GM18868 (cell line): ENCODE measurements at regions not wholly inside any gene's neighbourhood (a gene's known extent, or its start where the extent isn't known, plus 50 kb on each side); places are given as distances from the start of the nearest gene placed in this dataset.
"Not testable (repeated sequence)": the region's sequence is repeated elsewhere in the genome, so short reads cannot be mapped to it uniquely, and the experiment has no call there.

Experiments used
- ATAC-seq: cut with Tn5 transposase; IDR thresholded peaks from one replicate; pipeline ENCODE4 v1.9.1; 2021; ENCODE audit warnings: mild to moderate bottlenecking, moderate library complexity; ENCODE audit not compliant: unreplicated experiment

DNA sequence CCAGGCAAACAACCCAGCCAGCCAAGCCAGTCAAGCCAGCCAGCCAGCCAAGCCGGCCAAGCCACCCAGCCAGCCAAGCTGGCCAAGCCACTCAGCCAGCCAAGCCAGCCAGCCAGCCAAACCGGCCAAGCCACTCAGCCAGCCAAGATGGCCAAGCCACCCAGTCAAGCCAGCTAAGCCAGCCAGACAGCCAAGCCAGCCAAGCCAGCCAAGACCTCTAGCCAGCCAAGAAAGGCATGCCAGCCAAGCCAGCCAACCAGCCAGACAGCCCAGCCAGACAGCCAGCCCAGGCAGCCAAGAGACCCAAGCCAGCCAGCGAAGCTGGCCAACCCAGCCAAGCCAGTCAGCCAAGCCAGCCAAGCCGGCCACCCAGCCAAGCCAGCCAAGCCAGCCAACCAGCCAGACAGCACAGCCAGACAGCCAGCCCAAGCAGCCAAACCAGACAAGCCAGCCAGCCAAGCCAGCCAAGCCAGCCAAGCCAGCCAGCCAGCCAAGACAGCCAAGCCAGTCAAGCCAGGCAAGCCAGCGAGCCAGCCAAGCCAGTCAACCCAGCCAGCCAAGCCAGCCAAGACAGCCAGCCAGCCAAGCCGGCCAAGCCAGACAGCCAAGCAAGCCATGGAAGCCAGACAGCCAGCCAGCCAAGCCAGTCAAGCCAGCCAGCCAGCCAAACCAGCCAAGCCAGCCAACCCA is 1598.0 kb downstream of the RPIA start:
- not testable (repeated sequence) for ATAC-seq

DNA sequence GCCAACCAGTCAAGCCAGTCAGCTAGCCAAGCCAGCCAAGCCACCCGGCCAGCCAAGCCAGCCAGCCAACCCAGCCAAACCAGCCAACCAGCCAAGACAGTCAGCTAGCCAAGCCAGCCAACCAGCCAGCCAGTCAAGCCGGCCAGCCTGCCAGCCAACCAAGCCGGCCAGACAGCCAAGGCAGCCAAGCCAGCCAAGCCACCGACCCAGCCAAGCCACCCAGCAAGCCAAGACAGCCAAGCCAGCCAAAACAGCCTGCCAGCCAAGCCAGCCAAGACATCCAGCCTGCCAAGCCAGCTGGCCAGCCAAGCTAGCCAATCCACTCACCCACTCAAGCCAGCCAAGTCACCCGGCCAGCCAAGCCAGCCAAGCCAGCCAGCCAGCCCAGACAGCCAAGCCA is 1599.2 kb downstream of the RPIA start:
- ATAC-seq = not testable (repeated sequence)

DNA sequence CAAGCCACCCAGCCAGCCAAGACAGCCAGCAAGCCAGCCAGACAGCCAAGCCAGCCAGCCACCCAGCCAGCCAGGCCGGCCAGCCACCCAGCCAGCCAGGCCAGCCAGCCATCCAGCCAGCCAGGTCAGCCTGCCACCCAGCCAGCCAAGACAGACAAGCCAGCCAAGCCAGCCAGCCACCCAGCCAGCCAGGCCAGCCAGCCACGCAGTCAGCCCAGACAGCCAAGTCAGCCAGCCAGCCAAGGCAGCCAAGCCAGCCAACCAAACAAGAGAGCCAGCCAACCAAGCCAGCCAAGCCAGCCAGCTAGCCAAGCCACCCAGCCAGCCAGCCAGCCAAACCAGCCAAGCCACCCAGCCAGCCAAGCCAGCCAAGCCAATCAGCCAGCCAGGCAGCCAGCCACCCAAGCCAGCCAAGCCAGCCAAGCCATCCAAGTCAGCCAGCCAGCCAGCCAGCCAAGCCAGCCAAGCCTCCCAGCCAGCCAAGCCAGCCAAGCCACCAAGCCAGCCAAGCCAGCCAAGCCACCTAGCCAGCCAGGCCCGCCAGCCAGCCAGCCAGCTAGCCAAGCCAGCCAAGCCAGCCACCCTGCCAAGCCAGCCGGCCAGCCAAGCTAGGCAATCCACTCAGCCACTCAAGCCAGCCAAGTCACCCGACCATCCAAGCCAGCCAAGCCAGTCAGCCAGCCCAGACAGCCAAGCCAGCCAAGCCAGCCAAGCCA is 1599.9 kb downstream of the RPIA start:
- ATAC-seq = not testable (repeated sequence)

DNA sequence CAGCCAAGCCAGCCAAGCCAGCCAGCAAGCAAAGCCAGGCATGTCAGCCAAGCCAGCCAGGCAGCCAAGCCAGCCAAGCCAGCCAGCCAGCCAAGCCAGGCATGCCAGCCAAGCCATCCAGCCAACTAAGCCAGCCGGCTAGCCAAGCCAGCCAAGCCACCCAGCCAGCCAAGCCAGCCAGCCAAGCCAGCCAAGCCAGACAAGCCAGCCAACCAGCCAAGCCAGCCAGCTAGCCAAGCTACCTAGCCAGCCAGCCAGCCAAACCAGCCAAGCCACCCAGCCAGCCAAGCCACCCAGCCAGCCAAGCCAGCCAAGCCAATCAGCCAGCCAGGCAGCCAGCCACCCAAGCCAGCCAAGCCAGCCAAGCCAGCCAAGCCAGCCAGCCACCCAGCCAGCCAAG is 1600.5 kb downstream of the RPIA start:
- ATAC-seq = not testable (repeated sequence)

DNA sequence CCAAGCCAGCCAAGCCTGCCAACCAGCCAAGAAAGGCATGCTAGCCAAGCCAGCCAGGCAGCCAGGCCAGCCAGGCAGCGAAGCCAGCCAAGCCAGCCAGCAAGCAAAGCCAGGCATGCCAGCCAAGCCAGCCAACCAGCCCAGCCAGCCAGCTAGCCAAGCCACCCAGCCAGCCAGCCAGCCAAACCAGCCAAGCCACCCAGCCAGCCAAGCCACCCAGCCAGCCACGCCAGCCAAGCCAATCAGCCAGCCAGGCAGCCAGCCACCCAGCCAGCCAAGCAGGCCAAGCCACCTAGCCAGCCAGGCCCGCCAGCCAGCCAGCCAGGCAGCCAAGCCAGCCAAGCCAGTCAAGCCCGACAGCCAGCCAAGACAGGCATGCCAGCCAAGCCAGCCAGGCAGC is 1601.0 kb downstream of the RPIA start:
- not testable (repeated sequence) for ATAC-seq

DNA sequence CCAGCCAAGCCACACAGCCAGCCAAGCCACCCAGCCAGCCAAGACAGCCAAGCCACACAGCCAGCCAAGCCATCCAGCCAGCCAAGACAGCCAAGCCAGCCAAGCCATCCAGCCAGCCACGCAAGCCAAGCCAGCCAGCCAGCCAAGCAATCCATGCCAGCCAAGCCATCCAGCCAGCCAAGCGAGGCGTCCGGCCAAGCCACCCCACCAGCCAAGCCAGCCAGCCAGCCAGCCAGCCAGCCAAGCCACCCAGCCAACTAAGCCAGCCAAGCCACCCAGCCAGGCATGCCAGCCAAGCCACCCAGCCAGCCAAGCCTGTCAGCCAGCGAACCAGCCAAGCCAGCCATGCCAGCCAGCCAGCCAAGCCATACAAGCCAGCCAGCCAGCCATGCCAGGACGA is 1601.8 kb downstream of the RPIA start:
- ATAC-seq = not testable (repeated sequence)

DNA sequence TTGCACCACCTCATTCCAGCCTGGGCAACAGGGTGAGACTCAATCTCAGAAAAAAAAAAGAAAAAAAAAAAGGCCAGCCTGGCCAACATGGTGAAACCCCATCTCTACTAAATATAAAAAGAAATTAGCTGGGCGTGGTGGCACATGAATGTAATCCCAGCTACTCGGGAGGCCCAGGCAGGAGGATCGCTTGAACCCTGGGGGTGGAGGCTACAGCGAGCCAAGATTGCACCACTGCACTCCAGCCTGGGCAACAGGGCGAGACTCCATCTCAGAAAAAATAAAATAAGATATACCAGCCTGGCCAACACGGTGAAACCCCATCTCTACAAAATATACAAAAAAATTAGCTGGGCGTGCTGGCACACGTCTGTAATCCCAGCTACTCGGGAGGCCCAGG is 1602.3 kb downstream of the RPIA start:
- ATAC-seq = not testable (repeated sequence)

DNA sequence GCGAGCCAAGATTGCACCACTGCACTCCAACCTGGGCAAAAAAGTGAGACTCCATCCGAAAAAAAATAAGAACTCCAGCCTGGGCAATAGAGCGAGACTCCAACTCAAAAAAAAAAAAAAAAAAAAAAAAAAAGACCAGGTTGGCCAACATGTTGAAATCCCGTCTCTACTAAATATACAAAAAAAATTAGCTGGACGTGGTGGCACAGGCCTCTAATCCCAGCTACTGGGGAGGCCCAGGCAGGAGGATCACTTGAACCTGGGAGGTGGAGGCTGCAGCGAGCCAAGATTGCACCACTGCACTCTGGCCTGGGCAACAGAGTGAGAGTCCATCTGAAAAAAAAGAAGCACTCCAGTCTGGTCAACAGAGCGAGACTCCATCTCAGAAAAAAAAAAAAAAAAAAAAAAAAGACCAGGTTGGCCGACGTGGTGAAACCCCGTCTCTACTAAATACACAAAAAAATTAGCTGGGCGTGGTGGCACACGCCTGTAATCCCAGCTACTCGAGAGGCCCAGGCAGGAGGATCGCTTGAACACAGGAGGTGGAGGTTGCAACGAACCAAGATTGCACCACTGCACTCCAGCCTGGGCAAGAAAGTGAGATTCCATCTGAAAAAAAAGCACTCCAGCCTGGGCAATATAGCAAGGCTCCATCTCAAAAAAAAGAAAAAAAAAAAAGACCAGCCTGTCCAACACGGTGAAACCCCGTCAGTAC is 1603.7 kb downstream of the RPIA start:
- not testable (repeated sequence) for ATAC-seq

DNA sequence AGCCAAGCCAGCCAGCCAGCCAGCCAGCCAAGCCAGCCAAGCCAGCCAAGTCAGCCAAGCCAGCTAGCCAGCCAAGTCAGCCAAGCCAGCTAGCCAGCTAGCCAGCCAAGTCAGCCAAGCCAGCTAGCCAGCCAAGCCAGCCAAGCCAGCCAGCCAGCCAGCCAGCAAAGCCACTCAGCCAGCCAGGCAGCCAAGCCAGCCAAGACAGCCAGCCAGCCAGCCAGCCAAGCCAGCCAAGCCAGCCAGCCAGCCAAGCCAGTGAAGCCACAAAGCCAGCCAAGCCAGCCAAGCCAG is 1605.0 kb downstream of the RPIA start:
- not testable (repeated sequence) for ATAC-seq

DNA sequence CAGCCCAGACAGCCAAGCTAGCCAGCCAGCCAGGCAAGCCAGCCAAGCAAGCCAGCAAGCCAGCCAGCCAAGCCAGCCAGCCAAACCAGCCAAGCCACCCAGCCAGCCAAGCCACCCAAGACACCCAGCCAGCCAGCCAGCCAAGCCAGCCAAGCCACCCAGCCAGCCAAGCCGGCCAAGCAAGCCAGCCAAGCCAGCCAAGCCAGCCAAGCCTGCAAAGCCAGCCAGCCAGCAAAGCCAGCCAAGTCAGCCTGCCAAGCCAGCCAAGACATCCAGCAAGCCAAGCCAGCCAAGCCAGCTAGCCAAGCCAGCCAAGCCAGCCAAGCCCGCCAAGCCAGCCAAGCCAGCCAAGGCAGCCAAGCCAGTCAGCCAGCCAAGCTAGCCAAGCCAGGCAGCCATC is 1606.2 kb downstream of the RPIA start:
- not testable (repeated sequence) for ATAC-seq

DNA sequence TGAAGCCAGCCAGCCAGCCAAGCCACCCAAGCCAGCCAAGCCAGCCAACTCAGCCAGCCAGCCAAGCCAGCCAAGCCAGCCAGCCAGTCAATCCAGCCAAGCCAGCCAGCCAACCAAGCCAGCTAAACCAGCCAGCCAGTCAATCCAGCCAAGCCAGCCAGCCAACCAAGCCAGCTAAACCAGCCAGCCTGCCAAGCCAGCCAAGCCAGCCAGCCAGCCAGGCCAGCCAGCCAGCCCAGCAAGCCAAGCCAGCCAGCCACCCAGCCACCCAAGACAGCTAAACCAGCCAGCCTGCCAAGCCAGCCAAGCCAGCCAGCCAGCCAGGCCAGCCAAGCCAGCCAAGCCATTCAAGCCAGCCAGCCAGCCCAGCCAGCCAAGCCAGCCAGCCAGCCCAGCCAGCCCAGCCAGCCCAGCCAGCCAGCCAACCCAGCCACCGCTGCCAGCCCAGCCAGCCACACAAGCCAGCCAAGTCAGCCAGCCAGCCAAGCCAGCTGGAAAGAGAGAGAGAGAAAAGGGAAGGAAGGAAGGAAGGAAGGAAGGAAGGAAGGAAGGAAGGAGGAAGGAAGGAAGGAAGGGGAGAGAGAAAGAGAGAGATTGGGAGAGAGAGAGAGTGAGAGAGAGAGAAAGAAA is 1606.8 kb downstream of the RPIA start:
- ATAC-seq = not testable (repeated sequence)

DNA sequence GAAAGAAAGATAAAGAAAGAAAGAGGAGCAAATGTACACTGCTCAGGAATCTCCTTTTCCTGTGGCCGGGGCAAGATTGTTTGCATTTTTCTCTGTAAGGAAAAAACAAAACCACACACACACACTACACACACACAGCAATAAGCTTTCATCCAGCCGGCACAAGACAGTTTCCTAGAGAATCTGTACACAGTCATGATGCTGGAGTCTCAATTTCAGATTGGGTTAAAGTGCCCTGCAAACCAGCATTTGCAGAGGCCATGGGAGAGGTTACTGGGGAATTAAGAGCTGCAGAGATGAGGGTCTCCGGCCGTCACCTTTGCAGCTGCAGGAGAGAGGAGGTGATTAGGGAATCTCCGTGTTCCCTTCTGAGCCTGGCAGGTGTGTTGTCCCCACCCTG is 1607.5 kb downstream of the RPIA start:
- not testable (repeated sequence) for ATAC-seq

DNA sequence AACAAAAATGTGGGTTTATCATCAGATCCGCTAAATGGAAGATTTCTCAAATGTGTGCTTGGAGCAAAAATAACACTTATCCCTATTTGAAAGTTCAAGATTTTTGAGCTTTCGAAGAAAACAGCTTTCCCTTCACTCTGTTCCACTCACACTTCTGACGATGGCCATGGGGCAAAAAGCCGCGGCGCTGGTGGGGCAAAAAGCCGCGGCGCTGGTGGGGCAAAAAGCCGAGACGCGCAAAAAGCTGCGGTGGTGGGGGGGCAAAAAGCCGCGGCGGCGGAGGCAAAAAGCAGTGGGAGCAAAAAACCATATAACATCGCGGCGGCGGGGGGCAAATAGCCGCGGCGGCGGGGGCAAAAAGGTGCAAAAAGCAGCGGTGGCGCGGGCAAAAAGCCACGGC is 1631.5 kb downstream of the RPIA start:
- not testable (repeated sequence) for ATAC-seq

DNA sequence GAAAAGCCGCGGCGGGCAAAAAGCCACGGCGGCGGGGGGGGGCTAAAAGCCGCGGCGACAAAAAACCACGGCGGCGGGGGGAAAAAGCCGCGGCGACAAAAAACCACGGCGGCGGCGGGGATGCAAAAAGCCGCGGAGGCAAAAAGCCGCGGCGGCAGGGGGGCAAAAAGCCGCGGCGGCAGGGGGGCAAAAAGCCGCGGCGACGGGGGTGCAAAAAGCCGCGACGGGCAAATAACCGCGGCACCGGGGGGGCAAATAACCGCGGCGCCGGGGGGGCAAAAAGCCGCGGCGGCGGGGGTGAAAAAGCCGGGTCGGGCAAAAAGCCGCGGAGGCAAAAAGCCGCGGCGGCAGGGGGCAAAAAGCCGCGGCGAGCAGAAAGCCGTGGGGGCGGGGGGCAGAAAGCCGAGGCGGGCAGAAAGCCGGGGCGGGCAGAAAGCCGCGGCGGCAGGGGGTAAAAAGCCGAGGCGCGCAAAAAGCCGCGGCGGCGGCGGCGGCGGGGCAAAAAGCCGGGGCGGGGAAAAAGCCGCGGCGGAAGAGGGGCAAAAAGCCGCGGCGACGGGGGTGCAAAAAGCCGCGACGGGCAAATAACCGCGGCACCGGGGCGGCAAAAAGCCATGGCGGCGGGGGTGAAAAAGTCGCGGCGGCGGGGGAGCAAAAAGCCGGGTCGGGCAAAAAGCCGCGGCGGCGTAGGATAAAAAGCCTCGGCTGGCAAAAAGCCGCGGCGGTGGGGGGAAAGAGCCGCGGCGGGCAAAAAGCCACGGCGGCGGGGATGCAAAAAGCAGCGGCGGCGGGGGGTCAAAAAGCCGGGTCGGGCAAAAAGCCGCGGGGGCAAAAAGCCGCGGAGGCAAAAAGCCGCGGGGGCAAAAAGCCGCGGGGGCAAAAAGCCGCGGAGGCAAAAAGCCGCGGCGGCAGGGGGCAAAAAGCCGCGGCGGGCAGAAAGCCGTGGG is 1632.4 kb downstream of the RPIA start:
- ATAC-seq = not testable (repeated sequence)

DNA sequence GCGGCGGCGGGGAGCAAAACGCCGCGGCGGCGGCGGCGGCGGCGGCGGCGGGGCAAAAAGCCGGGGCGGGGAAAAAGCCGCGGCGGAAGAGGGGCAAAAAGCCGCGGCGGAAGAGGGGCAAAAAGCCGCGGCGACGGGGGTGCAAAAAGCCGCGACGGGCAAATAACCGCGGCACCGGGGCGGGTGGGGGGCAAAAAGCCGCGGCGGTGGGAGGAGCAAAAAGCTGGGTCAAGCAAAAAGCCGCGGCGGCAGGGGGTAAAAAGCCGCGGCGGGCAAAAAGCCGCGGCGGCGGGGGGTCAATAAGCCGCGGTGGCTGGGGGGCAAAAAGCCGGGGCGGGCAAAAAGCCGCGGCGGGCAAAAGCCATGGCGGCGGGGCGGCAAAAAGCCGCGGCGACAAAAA is 1633.2 kb downstream of the RPIA start:
- ATAC-seq = not testable (repeated sequence)

DNA sequence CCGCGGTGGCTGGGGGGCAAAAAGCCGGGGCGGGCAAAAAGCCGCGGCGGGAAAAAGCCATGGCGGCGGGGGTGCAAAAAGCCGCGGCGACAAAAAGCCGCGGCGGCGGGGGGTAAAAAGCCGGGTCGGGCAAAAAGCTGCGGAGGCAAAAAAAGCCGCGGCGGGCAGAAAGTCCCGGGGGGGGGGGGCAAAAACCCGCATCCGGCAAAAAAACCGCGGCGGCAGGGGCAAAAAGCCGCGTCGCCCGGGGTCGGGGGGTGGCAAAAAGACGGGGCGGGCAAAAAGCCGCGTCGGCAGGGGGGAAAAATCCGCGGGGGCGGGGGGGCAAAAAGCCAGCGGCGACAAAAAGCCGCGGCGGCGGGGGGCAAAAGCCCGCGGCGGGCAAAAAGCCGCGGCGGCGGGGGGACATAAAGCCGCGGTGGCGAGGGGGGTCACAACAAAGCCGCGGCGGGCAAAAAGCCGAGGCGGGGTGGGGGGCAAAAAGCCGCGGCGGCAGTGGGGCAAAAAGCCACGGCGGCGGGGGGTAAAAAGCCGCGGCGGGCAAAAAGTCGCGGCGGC is 1634.4 kb downstream of the RPIA start:
- ATAC-seq = not testable (repeated sequence)

DNA sequence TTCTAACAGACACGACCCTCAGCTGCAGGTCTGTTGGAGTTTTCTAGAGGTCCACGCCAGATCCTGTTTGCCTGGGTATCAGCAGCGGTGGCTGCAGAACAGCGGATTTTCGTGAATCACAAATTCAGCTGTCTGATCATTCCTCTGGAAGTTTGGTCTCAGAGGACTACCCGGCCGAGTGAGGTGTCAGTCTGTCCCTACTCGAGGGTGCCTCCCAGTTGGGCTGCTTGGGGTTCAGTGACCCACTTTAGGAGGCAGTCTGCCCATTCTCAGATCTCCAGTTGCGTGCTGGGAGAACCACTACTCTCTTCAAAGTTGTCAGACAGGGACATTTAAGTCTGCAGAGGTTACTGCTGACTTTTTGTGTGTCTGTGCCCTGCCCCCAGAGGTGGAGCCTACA is 1664.1 kb downstream of the RPIA start:
- not testable (repeated sequence) for ATAC-seq

DNA sequence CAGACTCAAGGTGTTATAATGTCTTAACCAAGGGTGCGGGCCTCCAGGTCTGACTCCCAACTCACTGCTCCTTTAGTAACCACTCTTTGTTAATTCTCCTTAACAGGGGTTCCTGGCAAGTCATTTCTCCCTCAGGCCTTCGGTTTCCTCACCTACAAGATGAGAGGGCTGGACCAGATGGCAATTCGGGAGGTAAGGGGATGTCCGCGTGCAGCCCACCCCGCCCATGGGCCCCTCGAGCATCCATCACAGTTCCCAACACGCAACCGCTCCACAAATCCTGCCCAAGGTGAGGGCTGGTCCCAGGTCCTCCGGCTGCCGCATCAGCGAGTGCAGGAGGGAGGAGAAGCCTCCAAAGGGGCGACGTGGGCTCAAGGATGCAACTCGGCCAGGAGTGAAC is 1667.9 kb downstream of the RPIA start:
- not testable (repeated sequence) for ATAC-seq

DNA sequence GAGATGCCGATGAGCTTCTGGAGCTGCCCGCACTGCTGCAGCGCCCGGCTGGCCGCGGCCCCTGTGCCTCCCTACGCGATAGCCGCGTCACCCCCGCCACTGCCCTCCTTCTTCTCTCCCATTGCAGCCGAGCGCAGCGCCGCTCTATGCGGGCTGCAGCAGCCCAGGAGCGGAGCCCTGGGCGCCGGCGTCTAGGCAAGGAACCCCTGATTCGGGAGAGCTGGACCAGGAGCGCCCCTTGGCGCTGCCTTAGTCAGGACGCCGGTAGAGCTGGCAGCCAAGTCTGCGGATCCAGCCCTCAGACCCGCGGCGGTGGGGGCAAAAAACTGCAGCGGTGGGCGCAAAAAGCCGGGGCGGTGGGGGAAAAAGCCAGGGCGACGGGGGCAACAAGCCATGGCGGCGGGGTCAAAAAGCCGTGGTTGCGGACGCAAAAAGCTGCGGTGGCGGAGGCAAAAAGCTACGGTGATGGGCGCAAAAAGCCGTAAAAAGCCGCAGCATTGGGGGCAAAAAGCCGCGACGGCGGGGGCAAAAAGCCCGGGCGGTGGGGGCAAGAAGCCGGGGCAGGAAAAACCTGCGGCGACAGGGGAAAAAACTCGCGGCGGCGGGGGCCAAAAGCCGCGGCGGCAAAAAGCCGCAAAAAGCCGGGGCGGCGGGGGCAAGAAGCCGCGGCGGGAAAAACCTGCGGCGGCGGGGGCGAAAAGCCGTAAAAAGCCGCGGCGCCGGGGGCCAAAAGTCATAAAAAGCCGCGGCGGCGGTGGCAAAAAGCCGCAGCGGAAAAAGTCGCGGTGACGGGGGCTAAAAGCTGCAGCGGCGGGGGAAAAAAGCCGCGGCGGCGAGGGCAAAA is 1668.6 kb downstream of the RPIA start:
- ATAC-seq = not testable (repeated sequence)
